GM12878 (cell line): ENCODE measurements at regions not wholly inside any gene's neighbourhood (a gene's known extent, or its start where the extent isn't known, plus 50 kb on each side); places are given as distances from the start of the nearest gene placed in this dataset.

ENCODE experiments used
- ATAC-seq: fragments of 200-7000 bp; cut with Tn5 transposase; 3 replicates; pipeline ENCODE4 v1.9.1; 2020; ENCODE audit warnings: mild to moderate bottlenecking, moderate library complexity
- BruUV-seq: library from RNA; stranded (reverse); fragments of 400-500 nt; replicated peaks from 2 replicates; lab custom pipeline; 2021; lab: Mats Ljungman, UMichigan
- CTCF ChIA-PET: fragments of 300-600 bp; sonication (Branson Sonifier 250); formaldehyde crosslinking; extraction: SDS; loops from one replicate; lab custom pipeline; 2021; ENCODE audit warnings: inconsistent platforms; lab: Yijun Ruan, JAX
- POLR2A ChIA-PET: fragments of 350-600 bp; formaldehyde crosslinking; extraction: SDS; loops from one replicate; lab custom pipeline; 2021; ENCODE audit warnings: inconsistent platforms; lab: Charles Lee
- RAD21 ChIA-PET: fragments of 300-600 bp; sonication (Branson Sonifier 250); formaldehyde crosslinking; loops from one replicate; lab custom pipeline; 2023; ENCODE audit warnings: antibody characterized with exemption; ENCODE audit not compliant: unreplicated experiment; lab: Charles Lee
- SMC1A ChIA-PET: fragments of 300-600 bp; sonication (Branson Sonifier 250); formaldehyde crosslinking; loops from one replicate; lab custom pipeline; 2023; ENCODE audit not compliant: unreplicated experiment, uncharacterized antibody; lab: Charles Lee
- DNase-seq: peaks from one replicate; pipeline ENCODE4 v3.0.0-alpha.2; 2011; ENCODE audit warnings: low read depth, low spot score
- FAIRE-seq: peaks from 3 replicates; lab custom pipeline; 2011; peaks lifted over from hg19 to GRCh38; lab: Jason Lieb, UNC
- H2AFZ ChIP-seq: 2 replicates; pipeline ENCODE4 v1.6.0; 2011; ENCODE audit warnings: low read depth, low read length, control low read depth; ENCODE audit not compliant: control insufficient read depth
- H3K27ac ChIP-seq: 2 replicates; pipeline ENCODE4 v1.5.1; 2011; ENCODE audit warnings: control low read depth; ENCODE audit not compliant: control insufficient read depth, insufficient read depth
- H3K27me3 ChIP-seq, 2 experiments: replicated peaks in 1 of 2; 2 replicates each; pipeline versions ENCODE4 v1.6.0 to v1.6.1; 2011; ENCODE audit warnings: low read length in 1 of 2; ENCODE audit not compliant: control insufficient read depth in 2 of 2, insufficient read depth in 2 of 2
- H3K36me3 ChIP-seq, 2 experiments: 2 replicates each; pipeline ENCODE4 v1.5.1; 2011; ENCODE audit warnings: low read length in 1 of 2; ENCODE audit not compliant: control insufficient read depth in 2 of 2, insufficient read depth in 2 of 2
- H3K4me1 ChIP-seq: 2 replicates; pipeline ENCODE4 v1.6.1; 2011; ENCODE audit warnings: mild to moderate bottlenecking, low read length, moderate library complexity, mixed read lengths; ENCODE audit not compliant: control insufficient read depth, insufficient read depth
- H3K4me2 ChIP-seq: 2 replicates; pipeline ENCODE4 v1.6.0; 2011; ENCODE audit warnings: control low read depth; ENCODE audit not compliant: control insufficient read depth, insufficient read depth
- H3K4me3 ChIP-seq: fragments of 200-600 bp; sonication (generic); 2 replicates; pipeline ENCODE4 v1.5.1; 2016
- H3K79me2 ChIP-seq: 2 replicates; pipeline ENCODE4 v1.6.0; 2011; ENCODE audit warnings: low read length; ENCODE audit not compliant: control insufficient read depth, insufficient read depth
- H3K9ac ChIP-seq: 2 replicates; pipeline ENCODE4 v1.8.0; 2011; ENCODE audit warnings: low read length, control low read depth, mixed read lengths; ENCODE audit not compliant: control insufficient read depth, insufficient read depth
- H3K9me3 ChIP-seq: replicated peaks from 3 replicates; pipeline ENCODE4 v1.5.1; 2011; ENCODE audit warnings: mild to moderate bottlenecking, low read length; ENCODE audit not compliant: control insufficient read depth, insufficient read depth
- H4K20me1 ChIP-seq: 2 replicates; pipeline ENCODE4 v1.6.0; 2011; ENCODE audit not compliant: control insufficient read depth, insufficient read depth
- BMI1 ChIP-seq: fragments of 450-650 bp; IDR thresholded peaks from 2 replicates; pipeline ENCODE4 v1.6.1; 2016; ENCODE audit warnings: mild to moderate bottlenecking, moderate library complexity, borderline replicate concordance
- CHD4 ChIP-seq: fragments of 200-600 bp; sonication (generic); IDR thresholded peaks from 2 replicates; pipeline ENCODE4 v1.6.1; 2016; ENCODE audit warnings: mild to moderate bottlenecking
- E2F8 ChIP-seq: fragments of 450-650 bp; IDR thresholded peaks from 2 replicates; pipeline ENCODE4 v1.6.1; 2018; ENCODE audit warnings: mild to moderate bottlenecking, low read depth, moderate library complexity; ENCODE audit not compliant: partially characterized antibody
- ELK1 ChIP-seq: IDR thresholded peaks from 2 replicates; pipeline ENCODE4 v1.6.1; 2012; ENCODE audit warnings: low read depth, low read length, improper control_type of control experiment
- ETV6 ChIP-seq, 2 experiments: fragments of 450-650 bp in 1 of 2; IDR thresholded peaks in 1 of 2; conservative IDR thresholded peaks in 1 of 2; 2 replicates each; pipeline ENCODE4 v1.6.1; 2014; ENCODE audit warnings: antibody characterized with exemption in 1 of 2, borderline replicate concordance in 1 of 2, low read depth in 1 of 2, mild to moderate bottlenecking in 1 of 2, moderate library complexity in 1 of 2
- HCFC1 ChIP-seq: fragments of 150-350 bp; IDR thresholded peaks from 2 replicates; pipeline ENCODE4 v1.6.1; 2014; ENCODE audit warnings: low read length
- JUNB ChIP-seq: IDR thresholded peaks from 2 replicates; pipeline ENCODE4 v1.6.1; 2016; ENCODE audit warnings: antibody characterized with exemption, mild to moderate bottlenecking
- JUND ChIP-seq: IDR thresholded peaks from 2 replicates; pipeline ENCODE4 v1.6.1; 2012; ENCODE audit warnings: low read depth, mild to moderate bottlenecking, low read length, improper control_type of control experiment, moderate library complexity
- KAT2A ChIP-seq: conservative IDR thresholded peaks from 2 replicates; pipeline ENCODE4 v1.6.1; 2011; ENCODE audit warnings: low read depth, low read length; ENCODE audit not compliant: control insufficient read depth
- PBX3 ChIP-seq: IDR thresholded peaks from 2 replicates; pipeline ENCODE4 v1.6.1; 2011; ENCODE audit warnings: mild to moderate bottlenecking, low read depth, low read length, moderate library complexity; ENCODE audit not compliant: insufficient replicate concordance
- SMAD5 ChIP-seq: IDR thresholded peaks from 2 replicates; pipeline ENCODE4 v1.6.1; 2016; ENCODE audit warnings: antibody characterized with exemption, low read depth
- SMC3 ChIP-seq: IDR thresholded peaks from 2 replicates; pipeline ENCODE4 v1.6.1; 2011; ENCODE audit warnings: low read length, improper control_type of control experiment, borderline replicate concordance
- TARDBP ChIP-seq: IDR thresholded peaks from 2 replicates; pipeline ENCODE4 v1.6.1; 2016; ENCODE audit warnings: borderline replicate concordance
- TBL1XR1 ChIP-seq: IDR thresholded peaks from 2 replicates; pipeline ENCODE4 v1.6.1; 2012; ENCODE audit warnings: low read depth, low read length, improper control_type of control experiment
- WGBS: methylation state at CpG from one replicate; pipeline ENCODE4 v1.1.6; 2016; ENCODE audit warnings: low lambda C conversion rate; ENCODE audit not compliant: insufficient replicate concordance, insufficient coverage; ENCODE audit errors: missing lambda C conversion rate; 5-methylcytosine and 5-hydroxymethylcytosine counted together
- in situ Hi-C: fragments of 300-500 bp; cut with MboI; formaldehyde crosslinking; loops from 9 replicates; pipeline ENCODE4 v1.14.3; 2018; ENCODE audit warnings: mixed read lengths
- intact Hi-C: fragments of 100-400 bp; cut with micrococcal nuclease; formaldehyde crosslinking; loops from one replicate; pipeline ENCODE4 v1.14.2; 2022; ENCODE audit not compliant: unreplicated experiment

- whole genome bisulfite sequencing, result 46% methylated on average over 6 of the region's 6 CpGs
- no peaks in the 10 kb centered on the region for H3K4me1 ChIP-seq
- H3K79me2 ChIP-seq, result no peaks in the 10 kb centered on the region
- POLR2A ChIA-PET, result no interaction called here
- no peak for ATAC-seq
- intact Hi-C loops, result no loop called here
- in situ Hi-C loops, result no loop called here
- no peak for TF ChIP-seq SMAD5
- TF ChIP-seq, all 136 proteins: peak for 0
- FAIRE-seq (no peak), DNase-seq (no peak)
- no peaks in the 10 kb centered on the region for H3K9me3 ChIP-seq
- H4K20me1 ChIP-seq, result no peaks in the 10 kb centered on the region
- no peak overlapping the region for H2AFZ ChIP-seq
- no peaks in the 10 kb centered on the region for H3K27me3 ChIP-seq
- H3K4me3 ChIP-seq, result no peak overlapping the region
- H3K36me3 ChIP-seq, result no peaks in the 10 kb centered on the region
- ChIA-PET SMC1A (no interaction called here), RAD21 (no interaction called here), CTCF (no interaction called here)
- H3K4me2 ChIP-seq, result no peak overlapping the region
- no TSS peak for BruUV-seq
- no peak overlapping the region for H3K27ac ChIP-seq
- no peak overlapping the region for H3K9ac ChIP-seq
Observed at GRCh38 chr16:47888734-47889133, 267.1 kb downstream of the ABCC12 start.

DNA sequence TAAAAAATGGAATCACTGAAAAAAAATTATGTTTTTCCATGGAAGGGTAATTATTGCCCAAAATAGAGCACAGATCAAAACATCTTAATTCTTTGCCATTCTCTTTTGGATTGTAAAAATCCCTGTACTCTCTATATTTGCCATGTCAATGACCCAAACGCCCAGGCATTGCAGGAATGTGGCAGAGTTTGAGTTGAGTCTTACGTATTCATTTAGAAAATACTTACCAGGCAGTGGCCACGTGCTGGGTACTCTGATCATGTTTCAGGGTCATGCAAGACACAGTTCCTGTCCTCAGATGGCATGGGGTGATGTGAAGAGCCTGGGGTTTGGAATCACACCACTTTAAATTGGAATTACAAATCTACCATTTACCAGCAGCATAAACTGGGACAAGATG is 267.7 kb downstream of the ABCC12 start:
- FAIRE-seq, result no peak
- 27% methylated on average over 3 of the region's 3 CpGs for WGBS
- Histone ChIP-seq H4K20me1 (no peaks in the 10 kb centered on the region), H3K9me3 (no peaks in the 10 kb centered on the region), H3K79me2 (no peaks in the 10 kb centered on the region), H2AFZ (no peak overlapping the region), H3K4me1 (no peaks in the 10 kb centered on the region), H3K4me3 (no peak overlapping the region), H3K36me3 (no peaks in the 10 kb centered on the region), H3K9ac (no peak overlapping the region), H3K4me2 (no peak overlapping the region), H3K27me3 (no peaks in the 10 kb centered on the region), H3K27ac (no peak overlapping the region)
- DNase-seq, result no peak
- POLR2A ChIA-PET, result no interaction called here
- no TSS peak for BruUV-seq
- in situ Hi-C loops, result no loop called here
- ATAC-seq, result no peak
- SMC1A ChIA-PET, result no interaction called here
- CTCF ChIA-PET, result no interaction called here
- RAD21 ChIA-PET, result no interaction called here
- intact Hi-C loops, result no loop called here
- TF ChIP-seq HCFC1, result no peak
- no peak for TF ChIP-seq TBL1XR1
- no peak for TF ChIP-seq TARDBP
- no peak for TF ChIP-seq PBX3
- no peak for TF ChIP-seq SMC3
- no peak for TF ChIP-seq JUND
- no peak for TF ChIP-seq KAT2A
- no peak for TF ChIP-seq ETV6 (conservative IDR thresholded peaks at IDR 0.05 in 1 of 2, IDR thresholded peaks at IDR 0.05 in 1 of 2; ENCODE audit: borderline replicate concordance in 1 of 2, low read depth in 1 of 2)
- TF ChIP-seq CHD4, result no peak
- TF ChIP-seq ELK1, result no peak
- TF ChIP-seq E2F8, result no peak
- TF ChIP-seq BMI1, result no peak
- TF ChIP-seq JUNB, result no peak
